H9 (cell line): ENCODE measurements at regions not wholly inside any gene's neighbourhood (a gene's known extent, or its start where the extent isn't known, plus 50 kb on each side); places are given as distances from the start of the nearest gene placed in this dataset.

Experiments used
- DNase-seq: peaks from one replicate; pipeline ENCODE4 v3.0.0-alpha.2; 2017
- H2AFZ ChIP-seq: one replicate; pipeline ENCODE4 v1.6.1; 2013; ENCODE audit warnings: mild to moderate bottlenecking, low read length, control low read depth, moderate library complexity
- H2AK5ac ChIP-seq: 2 replicates; pipeline ENCODE4 v1.6.1; 2013; ENCODE audit warnings: low read length, control low read depth, mixed read lengths; ENCODE audit not compliant: insufficient read length
- H2BK120ac ChIP-seq: one replicate; pipeline ENCODE4 v1.6.1; 2013; ENCODE audit warnings: low read depth, mild to moderate bottlenecking, low read length, control low read depth, inconsistent platforms; ENCODE audit not compliant: poor library complexity, severe bottlenecking
- H2BK12ac ChIP-seq: 2 replicates; pipeline ENCODE4 v1.6.1; 2013; ENCODE audit warnings: low read length, control low read depth, mixed read lengths, low read depth; ENCODE audit not compliant: insufficient read length
- H2BK15ac ChIP-seq: 2 replicates; pipeline ENCODE4 v1.6.1; 2013; ENCODE audit warnings: low read depth, low read length, control low read depth
- H2BK20ac ChIP-seq: one replicate; pipeline ENCODE4 v1.6.1; 2013; ENCODE audit warnings: low read depth, mild to moderate bottlenecking, low read length, control low read depth, inconsistent platforms; ENCODE audit not compliant: poor library complexity, severe bottlenecking
- H2BK5ac ChIP-seq: 2 replicates; pipeline ENCODE4 v1.6.1; 2013; ENCODE audit warnings: low read length, control low read depth, mixed read lengths; ENCODE audit not compliant: insufficient read length
- H3K14ac ChIP-seq: 2 replicates; pipeline ENCODE4 v1.6.1; 2013; ENCODE audit warnings: low read length, control low read depth; ENCODE audit not compliant: insufficient read depth
- H3K18ac ChIP-seq: 2 replicates; pipeline ENCODE4 v1.6.1; 2013; ENCODE audit warnings: low read depth, mild to moderate bottlenecking, mixed read lengths, low read length, control low read depth; ENCODE audit not compliant: insufficient read length
- H3K23ac ChIP-seq: 2 replicates; pipeline ENCODE4 v1.6.1; 2013; ENCODE audit warnings: low read length, control low read depth, mixed read lengths, low read depth; ENCODE audit not compliant: insufficient read length
- H3K23me2 ChIP-seq: 2 replicates; pipeline ENCODE4 v1.6.1; 2013; ENCODE audit warnings: low read depth, mild to moderate bottlenecking, mixed read lengths, low read length, control low read depth; ENCODE audit not compliant: insufficient read length, poor library complexity, severe bottlenecking
- H3K27ac ChIP-seq: 2 replicates; pipeline ENCODE4 v1.5.1; 2013; ENCODE audit warnings: low read length, control low read depth, mixed read lengths, low read depth; ENCODE audit not compliant: insufficient read length
- H3K27me3 ChIP-seq: 2 replicates; pipeline ENCODE4 v1.6.1; 2013; ENCODE audit warnings: low read length, control low read depth, inconsistent platforms; ENCODE audit not compliant: insufficient read depth
- H3K4ac ChIP-seq: 2 replicates; pipeline ENCODE4 v1.6.1; 2013; ENCODE audit warnings: low read depth, mild to moderate bottlenecking, control low read depth, inconsistent platforms, low read length, moderate library complexity
- H3K4me1 ChIP-seq: 2 replicates; pipeline ENCODE4 v1.6.1; 2013; ENCODE audit warnings: low read length, control low read depth, inconsistent platforms; ENCODE audit not compliant: insufficient read depth
- H3K4me2 ChIP-seq: 2 replicates; pipeline ENCODE4 v1.6.1; 2013; ENCODE audit warnings: low read length, control low read depth, mixed read lengths; ENCODE audit not compliant: insufficient read length, insufficient read depth
- H3K56ac ChIP-seq: 2 replicates; pipeline ENCODE4 v1.6.1; 2013; ENCODE audit warnings: low read depth, mild to moderate bottlenecking, mixed read lengths, low read length, control low read depth; ENCODE audit not compliant: insufficient read length
- H3K79me1 ChIP-seq: 2 replicates; pipeline ENCODE4 v1.6.1; 2013; ENCODE audit warnings: low read depth, mild to moderate bottlenecking, moderate library complexity, low read length, control low read depth, inconsistent platforms; ENCODE audit not compliant: insufficient read depth, poor library complexity, severe bottlenecking
- H3K79me2 ChIP-seq: 2 replicates; pipeline ENCODE4 v1.6.1; 2013; ENCODE audit warnings: low read length, control low read depth, inconsistent platforms; ENCODE audit not compliant: insufficient read depth
- H3K9ac ChIP-seq: 2 replicates; pipeline ENCODE4 v1.6.1; 2013; ENCODE audit warnings: low read length, control low read depth, mixed read lengths; ENCODE audit not compliant: insufficient read length; ENCODE audit errors: extremely low read depth
- H3K9me3 ChIP-seq: one replicate; pipeline ENCODE4 v1.6.1; 2013; ENCODE audit warnings: low read depth, low read length, inconsistent platforms; ENCODE audit not compliant: control insufficient read depth
- H3T11ph ChIP-seq: one replicate; pipeline ENCODE4 v1.6.1; 2013; ENCODE audit warnings: mild to moderate bottlenecking, low read length, control low read depth, inconsistent platforms
- H4K20me1 ChIP-seq: one replicate; pipeline ENCODE4 v1.6.1; 2013; ENCODE audit not compliant: control insufficient read depth, insufficient read length, insufficient read depth
- H4K5ac ChIP-seq: 2 replicates; pipeline ENCODE4 v1.6.1; 2013; ENCODE audit warnings: low read depth, mild to moderate bottlenecking, mixed read lengths, low read length, control low read depth; ENCODE audit not compliant: insufficient read length
- H4K8ac ChIP-seq: replicated peaks from 2 replicates; pipeline ENCODE4 v1.6.1; 2013; ENCODE audit warnings: low read length, control low read depth, mixed read lengths, low read depth; ENCODE audit not compliant: insufficient read length
- H4K91ac ChIP-seq: 2 replicates; pipeline ENCODE4 v1.6.1; 2013; ENCODE audit warnings: low read depth, mild to moderate bottlenecking, moderate library complexity, mixed read lengths, low read length, control low read depth; ENCODE audit not compliant: insufficient read length
- H3K27ac Mint-ChIP-seq, 3 experiments: 2 replicates in 2 of 3; 3 replicates in 1 of 3; pipeline ENCODE4 v1.8.0; 2020 to 2021; ENCODE audit warnings: mixed read lengths in 3 of 3, mild to moderate bottlenecking in 1 of 3, moderate library complexity in 1 of 3
- H3K27me3 Mint-ChIP-seq: 2 replicates; pipeline ENCODE4 v1.8.0; 2021; ENCODE audit warnings: low read depth, mild to moderate bottlenecking, moderate library complexity, mixed read lengths
- H3K36me3 Mint-ChIP-seq, 3 experiments: 2 replicates in 2 of 3; 3 replicates in 1 of 3; pipeline ENCODE4 v1.8.0; 2020 to 2021; ENCODE audit warnings: low read depth in 3 of 3, mixed read lengths in 3 of 3; ENCODE audit not compliant: insufficient read depth in 1 of 3
- H3K4me1 Mint-ChIP-seq, 2 experiments: 2 replicates each; pipeline ENCODE4 v1.8.0; 2020; ENCODE audit warnings: mixed read lengths in 2 of 2
- H3K4me3 Mint-ChIP-seq, 2 experiments: 2 replicates in 1 of 2; 3 replicates in 1 of 2; pipeline ENCODE4 v1.8.0; 2020 to 2021; ENCODE audit warnings: mild to moderate bottlenecking in 2 of 2, mixed read lengths in 2 of 2, moderate library complexity in 1 of 2
- H3K9me3 Mint-ChIP-seq, 2 experiments: 2 replicates in 1 of 2; 3 replicates in 1 of 2; pipeline ENCODE4 v1.8.0; 2020; ENCODE audit warnings: mild to moderate bottlenecking in 2 of 2, mixed read lengths in 2 of 2, moderate library complexity in 1 of 2
- CTCF ChIP-seq: fragments of 200-600 bp; sonication (generic); conservative IDR thresholded peaks from 3 replicates; pipeline ENCODE4 v1.8.0; 2021; ENCODE audit warnings: antibody characterized with exemption, mild to moderate bottlenecking
- WGBS: extraction: QIAGEN DNeasy Blood & Tissue Kit; methylation state at CpG from one replicate; pipeline ENCODE4 v1.1.7; 2013; ENCODE audit warnings: missing lambda C conversion rate, low lambda C conversion rate, mixed read lengths; ENCODE audit not compliant: insufficient read length; ENCODE audit errors: extremely low coverage; 5-methylcytosine and 5-hydroxymethylcytosine counted together

DNA sequence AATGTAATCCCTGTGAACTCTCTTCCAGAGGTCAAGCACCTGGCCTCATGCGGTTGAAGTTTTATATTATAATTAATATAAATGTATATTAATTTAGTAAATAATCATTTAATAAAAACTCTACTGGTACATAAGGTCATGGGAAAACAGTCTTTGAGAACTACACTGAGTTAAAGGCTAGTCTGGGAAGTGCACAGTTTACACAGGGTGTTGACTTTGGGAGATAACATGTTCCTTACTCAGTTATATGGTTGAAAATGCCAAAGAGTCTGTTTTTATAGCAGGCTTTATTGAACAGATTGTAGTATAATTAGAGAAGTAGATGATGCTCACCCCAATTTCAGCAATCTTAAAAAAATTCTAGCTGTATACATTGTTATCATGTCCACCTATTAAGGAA lies 735.9 kb downstream of the GATA3 start:
- no peak overlapping the region for H2BK5ac ChIP-seq
- no peak for TF ChIP-seq CTCF
- H2BK12ac ChIP-seq: no peak overlapping the region
- H4K8ac ChIP-seq: no peak overlapping the region
- H3K27me3 Mint-ChIP-seq: peaks cover 2% of the 10 kb centered on the region
- H4K91ac ChIP-seq: no peak overlapping the region
- no peak overlapping the region for H3K14ac ChIP-seq
- H3K27me3 ChIP-seq: no peaks in the 10 kb centered on the region
- no peak overlapping the region for H2BK120ac ChIP-seq
- H3K56ac ChIP-seq: no peak overlapping the region
- H3K9ac ChIP-seq: no peak overlapping the region
- no peaks in the 10 kb centered on the region for H3K79me1 ChIP-seq
- no peaks in the 10 kb centered on the region for H3K9me3 ChIP-seq
- H3K27ac Mint-ChIP-seq: no peak overlapping the region
- no peak overlapping the region for H4K5ac ChIP-seq
- H2AFZ ChIP-seq: no peak overlapping the region
- H3K4me1 Mint-ChIP-seq: no peaks in the 10 kb centered on the region
- WGBS: no CpG with 5 or more reads among the region's 1 CpG
- H2BK15ac ChIP-seq: no peak overlapping the region
- H3K4me2 ChIP-seq: no peak overlapping the region
- no peak overlapping the region for H3K27ac ChIP-seq
- H3K18ac ChIP-seq: no peak overlapping the region
- H3K9me3 Mint-ChIP-seq: peaks cover 8 to 16% of the 10 kb centered on the region in 2 experiments; a peak in 4 of 5 replicates
- no peak overlapping the region for H3K4ac ChIP-seq
- no peaks in the 10 kb centered on the region for H3K23me2 ChIP-seq
- no peaks in the 10 kb centered on the region for H4K20me1 ChIP-seq
- no peak overlapping the region for H2AK5ac ChIP-seq
- H3K4me3 Mint-ChIP-seq: no peak overlapping the region
- peaks cover 0 to 11% (median 5%) of the 10 kb centered on the region in 3 experiments; a peak in 4 of 7 replicates for H3K36me3 Mint-ChIP-seq
- H3K23ac ChIP-seq: no peak overlapping the region
- H3T11ph ChIP-seq: no peak overlapping the region
- H3K4me1 ChIP-seq: no peaks in the 10 kb centered on the region
- no peaks in the 10 kb centered on the region for H3K79me2 ChIP-seq
- H2BK20ac ChIP-seq: no peak overlapping the region
- DNase-seq: no peak
